GM12874 (cell line): ENCODE measurements at regions not wholly inside any gene's neighbourhood (a gene's known extent, or its start where the extent isn't known, plus 50 kb on each side); places are given as distances from the start of the nearest gene placed in this dataset.

Source experiments
- TF ChIP-seq, protein P1 (sequence below): IDR thresholded peaks from 2 replicates; pipeline ENCODE4 v1.5.1; 2011; ENCODE audit warnings: low read depth, mild to moderate bottlenecking, control low read depth, low read length, moderate library complexity; ENCODE audit not compliant: insufficient read depth

DNA sequence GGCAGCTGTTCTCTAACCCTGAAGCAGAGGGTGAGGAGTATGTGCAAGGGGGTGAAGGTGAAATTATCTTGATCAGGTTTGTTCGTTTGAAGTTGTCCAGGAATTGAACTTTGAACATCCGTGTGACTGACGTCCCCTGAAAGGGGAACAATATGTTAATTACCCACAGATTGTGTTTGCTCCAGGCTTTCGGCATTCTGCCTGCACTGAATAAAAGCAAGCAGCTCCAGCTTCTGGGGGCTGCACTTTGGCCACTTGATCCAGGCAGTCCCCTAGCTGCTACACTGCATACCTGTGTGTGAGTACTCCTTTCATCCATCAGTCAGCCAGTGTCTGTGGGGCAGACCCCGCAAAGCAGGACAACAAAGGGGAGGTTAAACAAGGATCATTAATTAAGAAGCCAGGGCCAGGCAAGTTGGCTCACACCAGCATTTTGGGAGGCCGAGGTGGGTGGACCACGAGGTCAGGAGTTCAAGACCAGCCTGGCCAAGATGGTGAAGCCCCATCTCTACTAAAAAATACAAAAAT is 104.8 kb upstream of the BTN3A2 start:
- TF ChIP-seq, protein P1, sequence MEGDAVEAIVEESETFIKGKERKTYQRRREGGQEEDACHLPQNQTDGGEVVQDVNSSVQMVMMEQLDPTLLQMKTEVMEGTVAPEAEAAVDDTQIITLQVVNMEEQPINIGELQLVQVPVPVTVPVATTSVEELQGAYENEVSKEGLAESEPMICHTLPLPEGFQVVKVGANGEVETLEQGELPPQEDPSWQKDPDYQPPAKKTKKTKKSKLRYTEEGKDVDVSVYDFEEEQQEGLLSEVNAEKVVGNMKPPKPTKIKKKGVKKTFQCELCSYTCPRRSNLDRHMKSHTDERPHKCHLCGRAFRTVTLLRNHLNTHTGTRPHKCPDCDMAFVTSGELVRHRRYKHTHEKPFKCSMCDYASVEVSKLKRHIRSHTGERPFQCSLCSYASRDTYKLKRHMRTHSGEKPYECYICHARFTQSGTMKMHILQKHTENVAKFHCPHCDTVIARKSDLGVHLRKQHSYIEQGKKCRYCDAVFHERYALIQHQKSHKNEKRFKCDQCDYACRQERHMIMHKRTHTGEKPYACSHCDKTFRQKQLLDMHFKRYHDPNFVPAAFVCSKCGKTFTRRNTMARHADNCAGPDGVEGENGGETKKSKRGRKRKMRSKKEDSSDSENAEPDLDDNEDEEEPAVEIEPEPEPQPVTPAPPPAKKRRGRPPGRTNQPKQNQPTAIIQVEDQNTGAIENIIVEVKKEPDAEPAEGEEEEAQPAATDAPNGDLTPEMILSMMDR = no peak

DNA sequence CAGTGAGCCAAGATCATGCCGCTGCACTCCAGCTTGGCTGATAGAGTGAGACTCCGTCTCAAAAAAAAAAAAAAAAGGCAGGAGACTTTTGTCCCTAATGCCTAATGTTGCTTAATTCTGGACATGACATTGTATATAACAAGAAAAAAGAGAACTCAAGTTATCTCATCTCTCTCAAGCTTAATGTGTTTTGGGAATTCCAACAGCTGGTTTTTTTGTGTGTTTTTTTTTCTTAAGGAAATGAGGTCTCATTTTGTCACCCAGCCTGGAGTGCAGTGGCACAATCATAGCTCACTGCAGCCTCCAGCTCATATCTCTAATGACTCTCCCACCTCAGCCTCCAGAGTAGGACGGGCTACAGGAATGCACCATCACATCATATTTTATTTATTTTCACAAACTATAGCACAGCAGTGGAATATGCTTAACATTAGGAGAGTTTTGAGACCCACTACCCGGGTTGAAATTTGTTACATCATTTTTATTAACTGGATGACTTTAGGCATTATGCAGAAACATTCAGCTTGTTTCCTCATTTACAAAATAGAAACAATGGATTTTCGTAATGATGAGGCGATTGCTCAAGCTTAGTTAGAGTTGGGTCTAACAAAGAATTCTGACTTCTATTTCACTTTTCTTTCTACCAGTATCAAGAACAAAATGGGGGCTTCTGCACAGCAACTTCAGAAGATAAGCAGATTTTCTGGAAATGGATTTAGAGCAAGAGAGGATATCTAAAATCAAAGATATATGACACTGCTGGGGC is 104.1 kb upstream of the BTN3A2 start:
- TF ChIP-seq, protein P1 = no peak

DNA sequence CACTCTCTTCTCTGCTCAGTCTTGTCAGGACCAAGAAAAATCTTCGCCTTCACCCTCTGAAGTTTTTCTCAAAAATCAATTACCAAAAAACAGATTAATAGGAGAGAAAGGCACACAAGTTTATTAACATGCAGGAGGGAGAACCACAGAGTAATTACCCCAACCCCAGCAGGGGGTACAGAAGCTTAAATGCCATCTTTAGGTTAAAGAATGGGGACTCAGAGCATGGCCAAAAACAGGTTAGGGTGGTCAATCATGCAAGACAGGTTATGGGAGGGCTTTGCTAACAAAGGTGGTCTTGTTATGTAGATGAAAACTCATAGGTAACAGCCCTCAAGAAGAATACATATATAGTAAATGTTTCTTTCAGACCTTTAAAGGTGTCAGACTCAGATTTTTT is 100.5 kb upstream of the BTN3A2 start:
- TF ChIP-seq, protein P1 = no peak

DNA sequence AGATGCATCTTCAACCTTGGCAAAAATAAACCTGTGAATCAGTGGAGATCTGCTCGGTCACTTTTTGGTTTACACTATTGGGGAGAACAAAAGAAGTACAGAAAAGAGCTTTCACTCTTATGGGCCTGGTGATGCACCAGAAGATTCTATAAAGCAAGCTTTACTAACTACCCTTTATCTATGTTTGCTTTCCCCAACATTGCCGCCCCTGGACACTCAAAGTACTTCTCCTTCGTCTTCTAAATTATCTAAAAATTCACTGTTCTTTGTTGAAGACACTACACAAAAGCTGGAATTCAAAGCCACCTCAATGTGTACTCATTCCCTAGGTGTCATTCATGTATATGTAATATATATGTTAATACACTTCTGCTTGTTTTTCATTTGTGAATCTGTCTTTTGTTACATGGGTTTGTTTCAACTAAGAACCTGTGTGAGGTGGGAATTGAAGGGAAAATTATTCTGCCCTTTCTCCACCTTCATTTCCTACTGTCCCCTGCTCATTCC is 97.9 kb upstream of the BTN3A2 start:
- TF ChIP-seq, protein P1 = no peak

DNA sequence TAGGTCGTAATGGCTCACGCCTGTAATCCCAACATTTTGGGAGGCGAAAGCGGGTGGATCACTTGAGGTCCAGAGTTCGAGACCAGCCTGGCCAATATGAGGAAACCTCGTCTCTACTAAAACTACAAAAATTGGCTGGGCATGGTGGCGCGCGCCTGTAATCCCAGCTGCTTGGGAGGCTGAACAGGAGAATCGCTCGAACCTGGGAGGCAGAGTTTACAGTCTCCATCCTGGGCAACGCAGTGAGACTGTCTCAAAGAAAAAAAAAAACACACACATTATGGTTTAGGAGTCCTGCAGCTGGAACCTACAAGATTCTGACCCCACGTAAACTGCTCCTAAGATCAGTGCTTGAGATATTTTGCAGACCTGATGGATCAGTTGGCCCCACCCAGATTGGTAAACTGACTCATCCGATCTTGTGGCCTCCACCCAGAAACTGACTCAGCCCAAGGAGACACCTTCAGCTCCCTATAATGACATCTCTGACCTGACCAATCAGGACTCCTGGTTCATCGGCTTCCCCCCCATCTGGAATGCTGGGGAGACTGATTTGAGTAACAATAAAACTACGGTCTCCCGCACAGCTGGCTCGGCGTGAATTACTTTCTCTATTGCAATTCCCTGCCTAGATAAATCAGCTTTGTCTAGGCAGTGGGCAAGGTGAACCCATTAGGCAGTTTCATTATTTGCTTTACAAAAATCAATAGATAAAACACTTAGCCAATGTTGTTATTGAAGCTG is 96.2 kb upstream of the BTN3A2 start:
- TF ChIP-seq, protein P1 = no peak

DNA sequence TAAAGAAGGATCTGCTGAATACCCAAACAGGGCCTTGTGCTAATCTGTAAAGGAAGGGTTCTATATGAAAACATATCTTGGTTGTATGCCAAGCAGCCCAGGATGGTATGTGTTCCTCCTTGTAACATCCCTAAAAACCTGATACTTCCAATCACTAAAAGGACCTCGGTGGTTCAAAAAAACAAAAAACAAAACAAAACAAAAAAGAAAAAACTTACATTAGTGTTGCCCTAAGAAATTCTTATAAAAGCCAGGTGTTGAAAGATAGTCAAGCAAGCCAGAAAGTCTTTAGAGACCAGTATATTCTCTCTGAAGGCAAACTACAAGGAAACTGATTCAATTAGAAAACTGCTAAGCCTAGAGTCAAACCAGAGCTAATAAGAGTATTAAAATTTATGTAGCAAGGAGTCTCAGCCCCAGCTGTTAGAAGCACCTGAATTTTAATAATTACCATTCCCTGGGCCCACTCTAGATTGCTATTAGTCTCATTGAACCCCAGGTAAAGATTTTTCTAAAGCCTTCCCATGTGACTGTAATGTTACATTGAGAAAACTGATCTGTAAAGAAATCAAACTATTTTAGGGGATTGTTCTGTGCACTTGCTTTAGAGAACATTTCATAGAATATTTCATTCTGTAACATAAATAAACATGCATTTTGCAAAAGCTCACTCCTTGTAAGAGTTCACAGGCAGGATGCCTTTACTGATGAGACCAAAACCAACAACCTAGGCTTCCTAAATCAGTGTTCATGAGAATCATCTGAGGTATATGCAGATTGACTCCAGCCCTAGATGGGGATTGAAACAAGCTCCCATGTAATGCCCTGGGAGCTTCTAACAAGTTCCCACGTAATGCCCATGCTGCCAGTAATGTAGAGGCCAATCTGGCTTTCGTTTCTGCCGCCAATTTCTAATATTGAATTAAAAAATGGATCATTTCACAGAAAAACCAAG is 95.2 kb upstream of the BTN3A2 start:
- TF ChIP-seq, protein P1 = no peak
